ENCODE measurements at regions not wholly inside any gene's neighbourhood (a gene's known extent, or its start where the extent isn't known, plus 50 kb on each side); places are given as distances from the start of the nearest gene placed in this dataset.

- H3K9ac ChIP-seq (ENCODE audit: control insufficient read depth, extremely low read depth, insufficient read depth, low read length): no peak overlapping the region
- TF ChIP-seq CTCF (optimal IDR thresholded peaks at IDR 0.05 in 1 of 3, IDR thresholded peaks at IDR 0.05 in 1 of 3, conservative IDR thresholded peaks at IDR 0.05 in 1 of 3; ENCODE audit: extremely low read depth in 1 of 3, insufficient read depth in 2 of 3, low read length in 3 of 3) (no peak), EZH2 (IDR thresholded peaks at IDR 0.05; ENCODE audit: low read length) (no peak)
- no peaks in the 10 kb centered on the region for H3K9me1 ChIP-seq (ENCODE audit: control insufficient read depth, extremely low read depth, insufficient read depth, low read length)
- dilution Hi-C loops (cut with MboI; ENCODE audit: extremely low pct_ligation_motif_present, low sequenced_read_pairs): no loop called here
- peaks cover 3% of the 10 kb centered on the region for H3K4me1 ChIP-seq (ENCODE audit: control insufficient read depth, extremely low read depth, insufficient read depth, low read length)
- H3K4me2 ChIP-seq (ENCODE audit: control insufficient read depth, extremely low read depth, insufficient read depth, low read depth, low read length): no peak overlapping the region
- H4K20me1 ChIP-seq (ENCODE audit: control insufficient read depth, extremely low read depth, insufficient read depth, low read length): no peaks in the 10 kb centered on the region
- H3K27me3 ChIP-seq (ENCODE audit: control insufficient read depth, extremely low read depth, insufficient read depth, low read length): no peaks in the 10 kb centered on the region
- DNase-seq (ENCODE audit: low read depth, low spot score) (no peak), FAIRE-seq (no peak)
- H2AFZ ChIP-seq (ENCODE audit: control insufficient read depth, low read length): no peak overlapping the region
- no peaks in the 10 kb centered on the region for H3K36me3 ChIP-seq (ENCODE audit: control insufficient read depth in 2 of 2, extremely low read depth in 1 of 2, insufficient read depth in 2 of 2, low read length in 2 of 2)
- no peaks in the 10 kb centered on the region for H3K9me3 ChIP-seq (ENCODE audit: control insufficient read depth, low read depth, low read length)
- no peaks in the 10 kb centered on the region for H3K79me2 ChIP-seq (ENCODE audit: control insufficient read depth, insufficient read depth, low read length)
- no peak overlapping the region for H3K27ac ChIP-seq (ENCODE audit: control insufficient read depth, insufficient read depth, low read length)
- no peak overlapping the region for H3K4me3 ChIP-seq (ENCODE audit: control insufficient read depth in 2 of 3, extremely low read depth in 1 of 3, insufficient read depth in 2 of 3, low read depth in 1 of 3, low read length in 3 of 3)
These were observed 124.4 kb downstream of the TOMM20 start for GRCh38 chr1:235004276-235004675.

- DNase-seq (ENCODE audit: low read depth, low spot score) (no peak), FAIRE-seq (no peak)
- Histone ChIP-seq H3K4me1 (ENCODE audit: control insufficient read depth, extremely low read depth, insufficient read depth, low read length) (peaks cover 15% of the 10 kb centered on the region), H3K9ac (ENCODE audit: control insufficient read depth, extremely low read depth, insufficient read depth, low read length) (no peak overlapping the region), H4K20me1 (ENCODE audit: control insufficient read depth, extremely low read depth, insufficient read depth, low read length) (no peaks in the 10 kb centered on the region), H3K9me1 (ENCODE audit: control insufficient read depth, extremely low read depth, insufficient read depth, low read length) (no peaks in the 10 kb centered on the region), H3K79me2 (ENCODE audit: control insufficient read depth, insufficient read depth, low read length) (no peaks in the 10 kb centered on the region), H3K4me3 (ENCODE audit: control insufficient read depth in 2 of 3, extremely low read depth in 1 of 3, insufficient read depth in 2 of 3, low read depth in 1 of 3, low read length in 3 of 3) (no peak overlapping the region), H2AFZ (ENCODE audit: control insufficient read depth, low read length) (no peak overlapping the region), H3K27ac (ENCODE audit: control insufficient read depth, insufficient read depth, low read length) (no peak overlapping the region), H3K36me3 (ENCODE audit: control insufficient read depth in 2 of 2, extremely low read depth in 1 of 2, insufficient read depth in 2 of 2, low read length in 2 of 2) (no peaks in the 10 kb centered on the region), H3K27me3 (ENCODE audit: control insufficient read depth, extremely low read depth, insufficient read depth, low read length) (no peaks in the 10 kb centered on the region), H3K9me3 (ENCODE audit: control insufficient read depth, low read depth, low read length) (no peaks in the 10 kb centered on the region), H3K4me2 (ENCODE audit: control insufficient read depth, extremely low read depth, insufficient read depth, low read depth, low read length) (no peak overlapping the region)
- dilution Hi-C loops (cut with MboI; ENCODE audit: extremely low pct_ligation_motif_present, low sequenced_read_pairs): no loop called here
- TF ChIP-seq EZH2 (IDR thresholded peaks at IDR 0.05; ENCODE audit: low read length) (no peak), CTCF (optimal IDR thresholded peaks at IDR 0.05 in 1 of 3, IDR thresholded peaks at IDR 0.05 in 1 of 3, conservative IDR thresholded peaks at IDR 0.05 in 1 of 3; ENCODE audit: extremely low read depth in 1 of 3, insufficient read depth in 2 of 3, low read length in 3 of 3) (no peak)
These were observed 125.8 kb downstream of the TOMM20 start for GRCh38 chr1:235002706-235003300.
